Erythroblast (primary cell): ENCODE measurements at regions not wholly inside any gene's neighbourhood (a gene's known extent, or its start where the extent isn't known, plus 50 kb on each side); places are given as distances from the start of the nearest gene placed in this dataset.
A peak's percentile ranks its signal among the peaks of the same experiment; 100 is the strongest.

Experiments used
- DNase-seq, 2 experiments: peaks; one replicate each; lab custom pipeline; 2025; lab: John Stamatoyannopoulos, UW
- GATA1 ChIP-seq: IDR thresholded peaks from 2 replicates; pipeline ENCODE4 v1.6.1; 2011; ENCODE audit warnings: low read depth, mild to moderate bottlenecking, control low read depth, low read length, moderate library complexity
- POLR2A ChIP-seq: IDR thresholded peaks from 2 replicates; pipeline ENCODE4 v1.6.1; 2011; ENCODE audit warnings: mild to moderate bottlenecking, low read length

GRCh38 chr6:141347906-141348492 lies 784.7 kb upstream of the GJE1 start:
- no peak for DNase-seq
- TF ChIP-seq GATA1 = no peak
- no peak for TF ChIP-seq POLR2A

- no peak for DNase-seq
- no peak for TF ChIP-seq POLR2A
- no peak for TF ChIP-seq GATA1
These were observed 785.6 kb upstream of the GJE1 start for GRCh38 chr6:141347086-141347485.

- no peak for TF ChIP-seq GATA1
- no peak for DNase-seq
These were observed 786.2 kb upstream of the GJE1 start for GRCh38 chr6:141346535-141346934.

- TF ChIP-seq GATA1 = no peak
- TF ChIP-seq POLR2A = no peak
- no peak for DNase-seq
These were observed 795.5 kb upstream of the GJE1 start for GRCh38 chr6:141337191-141337590.

- DNase-seq = no peak
- TF ChIP-seq GATA1 = no peak
- TF ChIP-seq POLR2A = no peak
These were observed 797.0 kb upstream of the GJE1 start for GRCh38 chr6:141335477-141336273.

- TF ChIP-seq POLR2A = no peak
- DNase-seq = peak in 1 of 2 experiments; percentile 33
These were observed 805.8 kb upstream of the GJE1 start for GRCh38 chr6:141326925-141327324.

- peak; percentile 16 to 66 for DNase-seq
- TF ChIP-seq GATA1 = no peak
- no peak for TF ChIP-seq POLR2A
These were observed 806.3 kb upstream of the GJE1 start for GRCh38 chr6:141326426-141326825.

GRCh38 chr6:141321493-141322347 lies 811.0 kb upstream of the GJE1 start:
- DNase-seq = peak in 1 of 2 experiments; percentile 44
- TF ChIP-seq GATA1 (no peak), POLR2A (no peak)

GRCh38 chr6:141316236-141316635 lies 816.5 kb upstream of the GJE1 start:
- TF ChIP-seq GATA1 (no peak), POLR2A (no peak)
- no peak for DNase-seq

GRCh38 chr6:141313986-141314385 lies 818.7 kb upstream of the GJE1 start:
- no peak for DNase-seq
- no peak for TF ChIP-seq GATA1
- TF ChIP-seq POLR2A = no peak

GRCh38 chr6:141309295-141309694 lies 823.4 kb upstream of the GJE1 start:
- TF ChIP-seq POLR2A = no peak
- TF ChIP-seq GATA1 = no peak
- peak in 1 of 2 experiments; percentile 4 for DNase-seq

- no peak for TF ChIP-seq POLR2A
- TF ChIP-seq GATA1 = no peak
- DNase-seq = no peak
These were observed 825.3 kb upstream of the GJE1 start for GRCh38 chr6:141307309-141307998.

- no peak for TF ChIP-seq GATA1
- no peak for TF ChIP-seq POLR2A
These were observed 828.8 kb upstream of the GJE1 start for GRCh38 chr6:141303907-141304306.

More at GRCh38 chr6:141303907-141304306, 828.8 kb upstream of the GJE1 start:
- DNase-seq = no peak
